ENCODE measurements at regions not wholly inside any gene's neighbourhood (a gene's known extent, or its start where the extent isn't known, plus 50 kb on each side); places are given as distances from the start of the nearest gene placed in this dataset.
"Not testable (repeated sequence)": the region's sequence is repeated elsewhere in the genome, so short reads cannot be mapped to it uniquely, and the experiment has no call there.

DNA sequence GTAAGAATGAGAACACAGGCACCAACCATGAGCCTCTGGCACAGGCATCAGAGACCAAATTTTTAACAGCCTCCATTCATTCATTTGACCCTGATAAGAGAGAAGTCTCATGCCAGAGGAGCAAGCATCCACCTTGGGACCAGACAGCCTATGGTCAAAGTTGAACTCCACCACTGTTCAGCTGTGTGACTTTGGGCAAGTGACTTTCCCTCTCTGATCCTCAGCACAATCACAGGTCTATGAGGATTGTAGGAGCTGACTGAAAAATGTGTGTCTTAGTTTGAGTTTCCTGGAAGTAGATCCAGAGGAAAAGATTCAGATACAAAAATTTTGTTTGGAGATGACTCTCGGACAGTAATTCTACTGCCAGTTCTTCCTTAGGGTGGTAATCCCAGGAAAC is 645.1 kb upstream of the DEFB115 start:
- Histone ChIP-seq H3K79me2 (ENCODE audit: insufficient read depth, low read length) (no peaks in the 10 kb centered on the region), H2AFZ (ENCODE audit: low read depth, low read length) (no peak overlapping the region), H4K20me1 (ENCODE audit: insufficient read depth, low read length) (no peaks in the 10 kb centered on the region), H3K4me3 (ENCODE audit: low read depth in 1 of 2, low read length in 2 of 2) (no peak overlapping the region), H3K36me3 (ENCODE audit: insufficient read depth, low read length) (no peaks in the 10 kb centered on the region), H3K9me3 (ENCODE audit: insufficient read depth, low read length, severe bottlenecking) (peaks cover 2% of the 10 kb centered on the region), H3K4me1 (ENCODE audit: insufficient read depth, low read length) (no peaks in the 10 kb centered on the region), H3K27me3 (ENCODE audit: insufficient read depth, low read length, poor library complexity) (no peaks in the 10 kb centered on the region), H3K9ac (ENCODE audit: low read depth, low read length) (no peak overlapping the region), H3K4me2 (ENCODE audit: insufficient read depth, low read length) (no peak overlapping the region), H3K27ac (ENCODE audit: low read length) (no peak overlapping the region)
- TF ChIP-seq, protein P1, sequence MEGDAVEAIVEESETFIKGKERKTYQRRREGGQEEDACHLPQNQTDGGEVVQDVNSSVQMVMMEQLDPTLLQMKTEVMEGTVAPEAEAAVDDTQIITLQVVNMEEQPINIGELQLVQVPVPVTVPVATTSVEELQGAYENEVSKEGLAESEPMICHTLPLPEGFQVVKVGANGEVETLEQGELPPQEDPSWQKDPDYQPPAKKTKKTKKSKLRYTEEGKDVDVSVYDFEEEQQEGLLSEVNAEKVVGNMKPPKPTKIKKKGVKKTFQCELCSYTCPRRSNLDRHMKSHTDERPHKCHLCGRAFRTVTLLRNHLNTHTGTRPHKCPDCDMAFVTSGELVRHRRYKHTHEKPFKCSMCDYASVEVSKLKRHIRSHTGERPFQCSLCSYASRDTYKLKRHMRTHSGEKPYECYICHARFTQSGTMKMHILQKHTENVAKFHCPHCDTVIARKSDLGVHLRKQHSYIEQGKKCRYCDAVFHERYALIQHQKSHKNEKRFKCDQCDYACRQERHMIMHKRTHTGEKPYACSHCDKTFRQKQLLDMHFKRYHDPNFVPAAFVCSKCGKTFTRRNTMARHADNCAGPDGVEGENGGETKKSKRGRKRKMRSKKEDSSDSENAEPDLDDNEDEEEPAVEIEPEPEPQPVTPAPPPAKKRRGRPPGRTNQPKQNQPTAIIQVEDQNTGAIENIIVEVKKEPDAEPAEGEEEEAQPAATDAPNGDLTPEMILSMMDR (IDR thresholded peaks at IDR 0.05; ENCODE audit: borderline replicate concordance, extremely low read depth, low read length, poor library complexity, severe bottlenecking): no peak
- TF ChIP-seq EZH2 (IDR thresholded peaks at IDR 0.05; ENCODE audit: borderline replicate concordance, low read depth, low read length, severe bottlenecking): no peak
- ATAC-seq (ENCODE audit: insufficient read depth, low read depth): no peak
- DNase-seq: no peak

DNA sequence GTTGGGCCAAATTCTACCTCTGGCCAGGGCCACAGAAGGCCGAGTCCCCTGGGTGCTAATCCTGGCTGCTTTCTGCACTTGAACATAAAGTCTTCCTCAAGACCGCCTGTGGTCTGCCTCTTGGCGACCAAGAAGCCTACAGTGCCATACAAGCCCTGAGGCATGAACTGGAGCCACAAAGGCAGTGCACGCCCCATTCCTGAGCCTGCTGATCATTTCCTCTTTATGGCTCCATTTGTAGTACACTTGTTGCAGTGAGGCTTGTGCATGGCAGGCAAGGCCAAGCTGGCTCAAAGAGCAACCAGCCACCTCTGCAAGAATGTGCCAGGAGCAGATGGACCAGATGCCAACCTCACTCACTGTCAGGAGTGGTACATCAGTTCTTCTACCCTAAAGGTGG is 636.1 kb upstream of the DEFB115 start:
- not testable (repeated sequence) for ATAC-seq (ENCODE audit: insufficient read depth, low read depth); H3K4me3 ChIP-seq (ENCODE audit: low read depth in 1 of 2, low read length in 2 of 2); H3K9me3 ChIP-seq (ENCODE audit: insufficient read depth, low read length, severe bottlenecking); H2AFZ ChIP-seq (ENCODE audit: low read depth, low read length); H4K20me1 ChIP-seq (ENCODE audit: insufficient read depth, low read length); H3K27ac ChIP-seq (ENCODE audit: low read length); H3K27me3 ChIP-seq (ENCODE audit: insufficient read depth, low read length, poor library complexity); H3K36me3 ChIP-seq (ENCODE audit: insufficient read depth, low read length); DNase-seq; H3K9ac ChIP-seq (ENCODE audit: low read depth, low read length); H3K79me2 ChIP-seq (ENCODE audit: insufficient read depth, low read length); H3K4me1 ChIP-seq (ENCODE audit: insufficient read depth, low read length); H3K4me2 ChIP-seq (ENCODE audit: insufficient read depth, low read length)

DNA sequence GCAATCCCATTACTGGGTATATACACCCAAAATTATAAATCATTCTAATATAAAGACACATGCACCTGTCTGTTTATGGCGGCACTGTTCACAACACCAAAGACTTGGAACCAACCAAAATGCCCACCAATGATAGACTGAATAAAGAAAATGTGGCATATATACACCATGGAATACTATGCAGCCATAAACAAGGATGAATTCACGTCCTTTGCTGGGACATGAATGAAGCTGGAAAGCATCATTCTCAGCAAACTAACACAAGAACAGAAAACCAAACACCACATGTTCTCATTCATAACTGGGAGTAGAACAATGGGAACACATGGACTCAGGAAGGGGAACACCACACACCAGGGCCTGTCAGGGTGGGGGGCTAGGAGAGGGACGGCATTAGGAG is 633.2 kb upstream of the DEFB115 start:
- H3K79me2 ChIP-seq (ENCODE audit: insufficient read depth, low read length); H3K9ac ChIP-seq (ENCODE audit: low read depth, low read length); H4K20me1 ChIP-seq (ENCODE audit: insufficient read depth, low read length); H3K9me3 ChIP-seq (ENCODE audit: insufficient read depth, low read length, severe bottlenecking); H2AFZ ChIP-seq (ENCODE audit: low read depth, low read length); H3K4me3 ChIP-seq (ENCODE audit: low read depth in 1 of 2, low read length in 2 of 2); ATAC-seq (ENCODE audit: insufficient read depth, low read depth); H3K36me3 ChIP-seq (ENCODE audit: insufficient read depth, low read length); DNase-seq; H3K27me3 ChIP-seq (ENCODE audit: insufficient read depth, low read length, poor library complexity); H3K4me2 ChIP-seq (ENCODE audit: insufficient read depth, low read length); H3K4me1 ChIP-seq (ENCODE audit: insufficient read depth, low read length); H3K27ac ChIP-seq (ENCODE audit: low read length): not testable (repeated sequence)

DNA sequence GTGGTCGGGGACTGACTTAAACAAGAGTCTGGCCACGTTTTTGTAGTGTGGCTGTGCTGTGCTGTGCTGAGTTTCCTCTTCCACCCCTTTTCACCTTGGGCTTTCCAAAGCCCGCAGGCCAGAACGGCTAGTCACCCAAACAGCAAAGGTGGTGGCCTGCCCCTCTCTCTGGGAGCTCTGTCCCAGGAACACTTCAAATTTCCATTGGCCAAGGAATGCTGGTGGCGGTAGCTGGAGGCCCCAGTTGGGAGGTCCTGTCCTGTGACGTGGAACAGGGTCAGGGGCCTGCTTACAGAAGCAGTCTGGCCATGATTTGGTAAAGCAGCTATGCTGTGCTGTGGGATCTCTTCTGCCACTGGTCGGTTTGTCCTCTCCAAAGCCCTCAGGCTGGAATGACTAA is 628.1 kb upstream of the DEFB115 start:
- H3K4me1 ChIP-seq (ENCODE audit: insufficient read depth, low read length); H3K9me3 ChIP-seq (ENCODE audit: insufficient read depth, low read length, severe bottlenecking); H3K27me3 ChIP-seq (ENCODE audit: insufficient read depth, low read length, poor library complexity); H2AFZ ChIP-seq (ENCODE audit: low read depth, low read length); H3K27ac ChIP-seq (ENCODE audit: low read length); H3K9ac ChIP-seq (ENCODE audit: low read depth, low read length); H4K20me1 ChIP-seq (ENCODE audit: insufficient read depth, low read length); H3K4me2 ChIP-seq (ENCODE audit: insufficient read depth, low read length); ATAC-seq (ENCODE audit: insufficient read depth, low read depth); H3K36me3 ChIP-seq (ENCODE audit: insufficient read depth, low read length); H3K79me2 ChIP-seq (ENCODE audit: insufficient read depth, low read length); H3K4me3 ChIP-seq (ENCODE audit: low read depth in 1 of 2, low read length in 2 of 2); DNase-seq: not testable (repeated sequence)

DNA sequence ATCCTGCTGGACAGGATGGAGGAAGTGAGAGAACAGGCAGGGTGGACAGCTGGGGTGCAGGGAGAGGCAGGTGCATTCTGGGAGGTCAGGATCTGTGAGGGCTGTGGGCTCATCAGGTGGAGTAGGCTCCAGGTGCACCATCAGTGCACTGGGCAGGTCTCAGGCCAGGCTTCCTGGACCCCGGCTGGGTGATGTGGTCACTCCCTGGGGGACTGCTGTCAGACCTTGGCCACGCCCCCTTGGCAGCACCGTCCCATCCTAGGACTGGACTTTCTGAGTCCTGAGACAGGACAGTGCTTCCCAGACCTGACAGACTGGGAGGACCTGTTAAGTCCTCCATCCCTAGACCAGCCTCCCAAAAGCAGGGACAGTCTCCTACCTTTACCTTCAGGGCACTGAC is 626.7 kb upstream of the DEFB115 start:
- H3K9me3 ChIP-seq (ENCODE audit: insufficient read depth, low read length, severe bottlenecking): no peaks in the 10 kb centered on the region
- H3K4me3 ChIP-seq (ENCODE audit: low read depth in 1 of 2, low read length in 2 of 2): no peak overlapping the region
- no peaks in the 10 kb centered on the region for H3K4me1 ChIP-seq (ENCODE audit: insufficient read depth, low read length)

DNA sequence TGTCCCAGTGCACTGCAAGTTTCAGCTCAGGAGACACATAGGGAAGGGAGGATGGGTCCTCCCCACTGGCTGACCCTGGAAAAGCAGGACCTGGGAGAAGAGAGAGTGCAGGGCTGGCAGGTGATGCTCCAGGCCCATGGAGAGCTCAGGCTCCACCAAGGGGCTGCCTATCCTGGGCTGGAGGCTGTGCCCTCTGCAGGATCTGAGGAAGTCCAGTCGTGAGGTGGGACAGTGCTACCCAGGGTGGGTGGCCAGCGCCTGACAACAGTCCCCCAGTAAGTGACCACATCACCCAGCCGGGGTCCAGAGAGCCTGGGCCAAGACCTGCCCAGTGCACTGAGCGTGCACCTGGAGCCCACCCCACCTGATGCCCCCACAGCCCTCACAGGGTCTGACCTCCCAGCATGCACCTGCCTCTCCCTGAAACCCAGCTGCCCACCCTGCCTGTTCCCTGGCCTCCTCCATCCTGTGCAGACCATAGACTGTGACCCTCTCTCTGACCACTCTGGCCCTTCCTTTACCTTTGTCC is 626.1 kb upstream of the DEFB115 start:
- H3K9me3 ChIP-seq (ENCODE audit: insufficient read depth, low read length, severe bottlenecking); ATAC-seq (ENCODE audit: insufficient read depth, low read depth); H3K79me2 ChIP-seq (ENCODE audit: insufficient read depth, low read length); H3K4me2 ChIP-seq (ENCODE audit: insufficient read depth, low read length); H3K9ac ChIP-seq (ENCODE audit: low read depth, low read length); H4K20me1 ChIP-seq (ENCODE audit: insufficient read depth, low read length); H3K4me3 ChIP-seq (ENCODE audit: low read depth in 1 of 2, low read length in 2 of 2); H3K27ac ChIP-seq (ENCODE audit: low read length); H3K36me3 ChIP-seq (ENCODE audit: insufficient read depth, low read length); H2AFZ ChIP-seq (ENCODE audit: low read depth, low read length); H3K27me3 ChIP-seq (ENCODE audit: insufficient read depth, low read length, poor library complexity); H3K4me1 ChIP-seq (ENCODE audit: insufficient read depth, low read length); DNase-seq: not testable (repeated sequence)

More for the DNA sequence above, 626.7 kb upstream of the DEFB115 start:
- no peak overlapping the region for H3K9ac ChIP-seq (ENCODE audit: low read depth, low read length)
- H3K79me2 ChIP-seq (ENCODE audit: insufficient read depth, low read length): no peaks in the 10 kb centered on the region
- H2AFZ ChIP-seq (ENCODE audit: low read depth, low read length): no peak overlapping the region
- ATAC-seq (ENCODE audit: insufficient read depth, low read depth) (no peak), DNase-seq (no peak)
- TF ChIP-seq, protein P1 (IDR thresholded peaks at IDR 0.05; ENCODE audit: borderline replicate concordance, extremely low read depth, low read length, poor library complexity, severe bottlenecking): no peak
- no peak for TF ChIP-seq EZH2 (IDR thresholded peaks at IDR 0.05; ENCODE audit: borderline replicate concordance, low read depth, low read length, severe bottlenecking)
- no peaks in the 10 kb centered on the region for H3K36me3 ChIP-seq (ENCODE audit: insufficient read depth, low read length)
- H3K27ac ChIP-seq (ENCODE audit: low read length): no peak overlapping the region
- H4K20me1 ChIP-seq (ENCODE audit: insufficient read depth, low read length): no peaks in the 10 kb centered on the region; the same call in 1 of the 2 replicates
- no peak overlapping the region for H3K4me2 ChIP-seq (ENCODE audit: insufficient read depth, low read length)
- no peaks in the 10 kb centered on the region for H3K27me3 ChIP-seq (ENCODE audit: insufficient read depth, low read length, poor library complexity)

DNA sequence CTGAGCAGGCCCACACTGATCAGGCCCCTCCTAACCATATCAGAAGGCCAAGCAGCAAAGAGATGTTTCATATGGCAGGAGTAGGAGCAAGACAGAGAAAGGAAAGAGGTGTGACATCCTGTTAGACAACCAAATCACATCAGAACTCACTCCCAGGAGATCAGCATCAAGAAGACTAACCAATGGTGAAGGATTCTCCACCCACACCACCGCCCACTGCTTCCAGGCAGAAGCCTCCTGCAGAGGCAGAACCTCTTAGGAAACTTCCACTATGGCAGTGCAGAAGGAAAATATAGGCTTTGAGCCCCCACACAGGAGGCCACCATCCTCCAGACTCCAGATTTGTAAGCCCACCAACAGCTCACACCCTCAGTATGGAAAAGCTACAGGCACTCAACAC is 624.7 kb upstream of the DEFB115 start:
- not testable (repeated sequence) for H3K4me1 ChIP-seq (ENCODE audit: insufficient read depth, low read length); H2AFZ ChIP-seq (ENCODE audit: low read depth, low read length); DNase-seq; H3K4me3 ChIP-seq (ENCODE audit: low read depth in 1 of 2, low read length in 2 of 2); H3K79me2 ChIP-seq (ENCODE audit: insufficient read depth, low read length); H3K27me3 ChIP-seq (ENCODE audit: insufficient read depth, low read length, poor library complexity); H3K9ac ChIP-seq (ENCODE audit: low read depth, low read length); H3K36me3 ChIP-seq (ENCODE audit: insufficient read depth, low read length); H3K4me2 ChIP-seq (ENCODE audit: insufficient read depth, low read length); ATAC-seq (ENCODE audit: insufficient read depth, low read depth); H3K27ac ChIP-seq (ENCODE audit: low read length); H4K20me1 ChIP-seq (ENCODE audit: insufficient read depth, low read length); H3K9me3 ChIP-seq (ENCODE audit: insufficient read depth, low read length, severe bottlenecking)

Measured in DND-41 (cell line).